HCT116 (cell line): ENCODE measurements at regions not wholly inside any gene's neighbourhood (a gene's known extent, or its start where the extent isn't known, plus 50 kb on each side); places are given as distances from the start of the nearest gene placed in this dataset.
A peak's percentile ranks its signal among the peaks of the same experiment; 100 is the strongest.

Experiments used
- ATAC-seq: fragments of 200-7000 bp; cut with Tn5 transposase; 2 replicates; pipeline ENCODE4 v1.9.1; 2020; ENCODE audit warnings: mild to moderate bottlenecking, moderate library complexity
- BruUV-seq: library from RNA; stranded (reverse); fragments of 400-500 nt; replicated peaks from 2 replicates; lab custom pipeline; 2021; lab: Mats Ljungman, UMichigan
- CTCF ChIA-PET: fragments of 300-600 bp; sonication (Branson Sonifier 250); formaldehyde crosslinking; loops from one replicate; lab custom pipeline; 2021; ENCODE audit warnings: antibody characterized with exemption; lab: Charles Lee
- POLR2A ChIA-PET: fragments of 300-600, 350-600 bp; sonication (Branson Sonifier 250); formaldehyde crosslinking; loops from one replicate; lab custom pipeline; 2021; ENCODE audit warnings: antibody characterized with exemption; lab: Charles Lee
- RAD21 ChIA-PET, 2 experiments: fragments of 300-600 bp; sonication (Branson Sonifier 250); formaldehyde crosslinking; loops; one replicate each; lab custom pipeline; 2023; ENCODE audit warnings: low total read pairs in 2 of 2; ENCODE audit not compliant: uncharacterized antibody in 2 of 2, unreplicated experiment in 2 of 2, low non-redundant PET in 1 of 2; lab: Charles Lee
- DNase-seq: peaks from one replicate; pipeline ENCODE4 v3.0.0-alpha.2; 2010; ENCODE audit warnings: low read depth, low spot score
- H2AFZ ChIP-seq: fragments of 200-600 bp; shearing (Covaris generic), sonication (generic); 2 replicates; pipeline ENCODE4 v1.6.1; 2017; ENCODE audit warnings: low read depth, mixed run types, mixed read lengths, antibody characterized with exemption, low read length; ENCODE audit not compliant: poor library complexity, severe bottlenecking
- H3K27ac ChIP-seq: 2 replicates; pipeline ENCODE4 v1.5.1; 2012; ENCODE audit warnings: low read depth, low read length
- H3K27me3 ChIP-seq: fragments of 200-600 bp; sonication (generic); 2 replicates; pipeline ENCODE4 v1.6.1; 2016; ENCODE audit warnings: mixed run types, low read length, mixed read lengths; ENCODE audit not compliant: insufficient read depth
- H3K36me3 ChIP-seq, 2 experiments: fragments of 200-500 bp in 1 of 2; fragments of 200-600 bp in 1 of 2; sonication (Bioruptor generic) in 1 of 2; sonication (generic) in 1 of 2; 2 replicates each; pipeline versions ENCODE4 v1.5.1 to v1.6.1; 2014 to 2016; ENCODE audit warnings: low read length in 2 of 2, inconsistent platforms in 1 of 2, mixed read lengths in 1 of 2, mixed run types in 1 of 2; ENCODE audit not compliant: insufficient read depth in 2 of 2, control insufficient read depth in 1 of 2
- H3K4me1 ChIP-seq, 2 experiments: fragments of 200-600 bp in 1 of 2; sonication (generic) in 1 of 2; 2 replicates each; pipeline versions ENCODE4 v1.5.1 to v1.6.1; 2012 to 2017; ENCODE audit warnings: low read length in 2 of 2, inconsistent platforms in 1 of 2, mild to moderate bottlenecking in 1 of 2, mixed read lengths in 1 of 2, mixed run types in 1 of 2, moderate library complexity in 1 of 2; ENCODE audit not compliant: insufficient read depth in 2 of 2, control insufficient read depth in 1 of 2
- H3K4me2 ChIP-seq: fragments of 200-600 bp; sonication (generic); 2 replicates; pipeline ENCODE4 v1.6.1; 2017; ENCODE audit warnings: mixed run types, low read length, mixed read lengths
- H3K4me3 ChIP-seq, 2 experiments: fragments of 200-600 bp in 1 of 2; sonication (generic) in 1 of 2; replicated peaks in 1 of 2; 2 replicates each; pipeline ENCODE4 v1.5.1; 2011 to 2016; ENCODE audit warnings: low read length in 2 of 2, control low read depth in 1 of 2, low read depth in 1 of 2, mild to moderate bottlenecking in 1 of 2, mixed read lengths in 1 of 2, mixed run types in 1 of 2
- H3K79me2 ChIP-seq: fragments of 200-600 bp; sonication (generic); 2 replicates; pipeline ENCODE4 v1.6.1; 2017; ENCODE audit warnings: mild to moderate bottlenecking, mixed run types, low read length, moderate library complexity, mixed read lengths; ENCODE audit not compliant: insufficient read depth
- H3K9ac ChIP-seq: fragments of 200-600 bp; sonication (generic); 2 replicates; pipeline ENCODE4 v1.6.1; 2016; ENCODE audit warnings: low read length, mixed read lengths
- H3K9me2 ChIP-seq: fragments of 200-600 bp; sonication (generic), shearing (Covaris generic); 2 replicates; pipeline ENCODE4 v1.6.1; 2017; ENCODE audit warnings: mixed run types, mild to moderate bottlenecking, moderate library complexity; ENCODE audit not compliant: insufficient read depth
- H3K9me3 ChIP-seq, 2 experiments: fragments of 200-500 bp in 1 of 2; fragments of 200-600 bp in 1 of 2; sonication (Bioruptor generic) in 1 of 2; sonication (generic) in 1 of 2; 2 replicates each; pipeline ENCODE4 v1.6.1; 2014 to 2017; ENCODE audit warnings: low read length in 2 of 2, mixed read lengths in 2 of 2, inconsistent platforms in 1 of 2, low read depth in 1 of 2, mild to moderate bottlenecking in 1 of 2, mixed run types in 1 of 2, moderate library complexity in 1 of 2; ENCODE audit not compliant: control insufficient read depth in 1 of 2, insufficient read depth in 1 of 2
- H4K20me1 ChIP-seq: fragments of 200-600 bp; sonication (generic), shearing (Covaris generic); 2 replicates; pipeline ENCODE4 v1.6.1; 2017; ENCODE audit warnings: mixed run types, mild to moderate bottlenecking, moderate library complexity; ENCODE audit not compliant: insufficient read depth
- ATF3 ChIP-seq: IDR thresholded peaks from 2 replicates; pipeline ENCODE4 v1.6.1; 2012
- CBX3 ChIP-seq: IDR thresholded peaks from 2 replicates; pipeline ENCODE4 v1.6.1; 2012; ENCODE audit warnings: low read depth
- CEBPB ChIP-seq: IDR thresholded peaks from 2 replicates; pipeline ENCODE4 v1.6.1; 2012; ENCODE audit warnings: low read depth
- EGR1 ChIP-seq: IDR thresholded peaks from 2 replicates; pipeline ENCODE4 v1.6.1; 2012; ENCODE audit warnings: low read depth
- FOSL1 ChIP-seq: IDR thresholded peaks from 2 replicates; pipeline ENCODE4 v1.6.1; 2012; ENCODE audit warnings: low read depth
- JUND ChIP-seq: IDR thresholded peaks from 2 replicates; pipeline ENCODE4 v1.6.1; 2012
- MAX ChIP-seq: IDR thresholded peaks from 2 replicates; pipeline ENCODE4 v1.6.1; 2012
- SIN3A ChIP-seq: IDR thresholded peaks from 2 replicates; pipeline ENCODE4 v1.6.1; 2012; ENCODE audit warnings: low read depth
- SP1 ChIP-seq: IDR thresholded peaks from 2 replicates; pipeline ENCODE4 v1.6.1; 2012; ENCODE audit warnings: low read depth
- SRF ChIP-seq: IDR thresholded peaks from 2 replicates; pipeline ENCODE4 v1.6.1; 2012; ENCODE audit warnings: low read depth
- TCF7L2 ChIP-seq: IDR thresholded peaks from 2 replicates; pipeline ENCODE4 v1.7.0; 2011; ENCODE audit warnings: borderline replicate concordance, inconsistent platforms; ENCODE audit not compliant: insufficient read depth, insufficient read length; ENCODE audit errors: extremely low read depth
- ZBTB33 ChIP-seq: IDR thresholded peaks from 2 replicates; pipeline ENCODE4 v1.6.1; 2011; ENCODE audit warnings: mild to moderate bottlenecking, low read length, moderate library complexity; ENCODE audit not compliant: insufficient replicate concordance; ENCODE audit errors: extremely low read depth
- intact Hi-C: fragments of 100-400 bp; cut with micrococcal nuclease; formaldehyde crosslinking; loops from 2 replicates; pipeline ENCODE4 v1.10.0; 2022

GRCh38 chr15:62770752-62771151, 271.8 kb upstream of the TPM1 start:
- TF ChIP-seq CBX3 (0 out of 2 replicates have a peak, but pooled peaks have one; percentile 18), FOSL1 (peak; percentile 58), CEBPB (0 out of 2 replicates have a peak, but pooled peaks have one; percentile 31), ZBTB33 (no peak), TCF7L2 (peak; percentile 84), SP1 (peak; percentile 63), ATF3 (peak; percentile 7; the same call in 1 of the 2 replicates), SIN3A (peak; percentile 72; the same call in 1 of the 2 replicates), EGR1 (no peak), SRF (no peak), JUND (peak; percentile 53; the same call in 1 of the 2 replicates), MAX (peak; percentile 71)
- DNase-seq (peak; percentile 68), ATAC-seq (peak; percentile 81)
- Histone ChIP-seq H2AFZ (no peak overlapping the region), H3K27ac (peak overlapping the region; percentile 18; the same call in 1 of the 2 replicates), H3K4me3 (no peak overlapping the region), H3K4me1 (peaks cover 14 to 34% of the 10 kb centered on the region in 2 experiments), H4K20me1 (no peaks in the 10 kb centered on the region), H3K27me3 (no peaks in the 10 kb centered on the region), H3K9me2 (no peaks in the 10 kb centered on the region), H3K9me3 (no peaks in the 10 kb centered on the region), H3K79me2 (no peaks in the 10 kb centered on the region), H3K4me2 (peak overlapping the region; percentile 69), H3K9ac (peak overlapping the region; percentile 3; the same call in 1 of the 2 replicates), H3K36me3 (no peaks in the 10 kb centered on the region)
- intact Hi-C loops = no loop called here
- RAD21 ChIA-PET = no interaction called here
- no TSS peak for BruUV-seq
- CTCF ChIA-PET = interaction anchor here (1.0 kb wide), 1 partner anchor 11 kb away, joined by 3 read pairs; no protein-coding TSS in a partner anchor
- POLR2A ChIA-PET = no interaction called here
